ENCODE measurements at regions not wholly inside any gene's neighbourhood (a gene's known extent, or its start where the extent isn't known, plus 50 kb on each side); places are given as distances from the start of the nearest gene placed in this dataset.

- no peaks in the 10 kb centered on the region for H3K27me3 ChIP-seq
- no peaks in the 10 kb centered on the region for H3K4me1 ChIP-seq
- H3K27ac ChIP-seq: no peak overlapping the region
- ATAC-seq (no peak), DNase-seq (no peak)
- no peaks in the 10 kb centered on the region for H3K9me3 ChIP-seq
- intact Hi-C loops (cut with DNase I): no loop called here
- no peaks in the 10 kb centered on the region for H3K36me3 ChIP-seq
- no peak overlapping the region for H3K4me3 ChIP-seq
- no peak for TF ChIP-seq CTCF (IDR thresholded peaks at IDR 0.05)
These were observed 254.1 kb upstream of the N4BP1 start for GRCh38 chr16:48864055-48864454.

GRCh38 chr16:48862087-48862532 lies 252.1 kb upstream of the N4BP1 start:
- TF ChIP-seq CTCF (IDR thresholded peaks at IDR 0.05): no peak
- no peaks in the 10 kb centered on the region for H3K4me1 ChIP-seq
- intact Hi-C loops (cut with DNase I): no loop called here
- H3K9me3 ChIP-seq: no peaks in the 10 kb centered on the region
- no peak overlapping the region for H3K4me3 ChIP-seq
- no peaks in the 10 kb centered on the region for H3K36me3 ChIP-seq
- DNase-seq: no peak
- no peaks in the 10 kb centered on the region for H3K27me3 ChIP-seq
- ATAC-seq: no peak
- H3K27ac ChIP-seq: no peak overlapping the region

- Histone ChIP-seq H3K36me3 (no peaks in the 10 kb centered on the region), H3K4me3 (no peak overlapping the region), H3K27me3 (no peaks in the 10 kb centered on the region), H3K4me1 (no peaks in the 10 kb centered on the region), H3K27ac (no peak overlapping the region), H3K9me3 (no peaks in the 10 kb centered on the region)
- ATAC-seq (no peak), DNase-seq (no peak)
- TF ChIP-seq CTCF (IDR thresholded peaks at IDR 0.05): no peak
- intact Hi-C loops (cut with DNase I): no loop called here
These were observed 250.4 kb upstream of the N4BP1 start for GRCh38 chr16:48860341-48860740.

GRCh38 chr16:48852951-48853350 lies 243.0 kb upstream of the N4BP1 start:
- no peaks in the 10 kb centered on the region for H3K36me3 ChIP-seq
- intact Hi-C loops (cut with DNase I): no loop called here
- no peak for DNase-seq

GRCh38 chr16:48852458-48852857 lies 242.5 kb upstream of the N4BP1 start:
- intact Hi-C loops (cut with DNase I): no loop called here
- TF ChIP-seq CTCF (IDR thresholded peaks at IDR 0.05): no peak
- Histone ChIP-seq H3K27ac (no peak overlapping the region), H3K4me1 (no peaks in the 10 kb centered on the region), H3K4me3 (no peak overlapping the region), H3K36me3 (no peaks in the 10 kb centered on the region), H3K27me3 (no peaks in the 10 kb centered on the region), H3K9me3 (no peaks in the 10 kb centered on the region)
- DNase-seq (no peak), ATAC-seq (no peak)

More at GRCh38 chr16:48852951-48853350, 243.0 kb upstream of the N4BP1 start:
- Histone ChIP-seq H3K27ac (no peak overlapping the region), H3K4me3 (no peak overlapping the region), H3K4me1 (no peaks in the 10 kb centered on the region), H3K27me3 (no peaks in the 10 kb centered on the region), H3K9me3 (no peaks in the 10 kb centered on the region)
- ATAC-seq: no peak
- no peak for TF ChIP-seq CTCF (IDR thresholded peaks at IDR 0.05)

GRCh38 chr16:48850097-48850770 lies 240.3 kb upstream of the N4BP1 start:
- TF ChIP-seq CTCF (IDR thresholded peaks at IDR 0.05): no peak
- Histone ChIP-seq H3K9me3 (no peaks in the 10 kb centered on the region), H3K36me3 (no peaks in the 10 kb centered on the region), H3K4me1 (no peaks in the 10 kb centered on the region), H3K4me3 (no peak overlapping the region), H3K27me3 (no peaks in the 10 kb centered on the region), H3K27ac (no peak overlapping the region)
- ATAC-seq (no peak), DNase-seq (no peak)
- intact Hi-C loops (cut with DNase I): no loop called here

Measured in upper lobe of right lung (tissue), 1 donor.